GM12891 (cell line): ENCODE measurements at regions not wholly inside any gene's neighbourhood (a gene's known extent, or its start where the extent isn't known, plus 50 kb on each side); places are given as distances from the start of the nearest gene placed in this dataset.

Source experiments
- DNase-seq: peaks from one replicate; pipeline ENCODE4 v3.0.0; 2011; ENCODE audit warnings: low spot score; ENCODE audit not compliant: insufficient read length
- FAIRE-seq: peaks from 2 replicates; lab custom pipeline; 2011; peaks lifted over from hg19 to GRCh38; lab: Jason Lieb, UNC
- PAX5 ChIP-seq: IDR thresholded peaks from 2 replicates; pipeline ENCODE4 v1.6.1; 2011; ENCODE audit warnings: low read length, moderate library complexity, mild to moderate bottlenecking; ENCODE audit not compliant: insufficient read depth, severe bottlenecking
- POLR2A ChIP-seq: IDR thresholded peaks from 2 replicates; pipeline ENCODE4 v1.6.1; 2011; ENCODE audit warnings: low read depth, low read length, control low read depth
- POLR2AphosphoS5 ChIP-seq: IDR thresholded peaks from 2 replicates; pipeline ENCODE4 v1.6.1; 2011; ENCODE audit warnings: low read depth, low read length, control low read depth
- POU2F2 ChIP-seq: IDR thresholded peaks from 2 replicates; pipeline ENCODE4 v1.6.1; 2011; ENCODE audit warnings: low read depth, mild to moderate bottlenecking, control low read depth, low read length, moderate library complexity
- SPI1 ChIP-seq: IDR thresholded peaks from 2 replicates; pipeline ENCODE4 v1.6.1; 2011; ENCODE audit warnings: low read depth, low read length, control low read depth
- TAF1 ChIP-seq: IDR thresholded peaks from 2 replicates; pipeline ENCODE4 v1.6.1; 2011; ENCODE audit warnings: low read depth, low read length, control low read depth

- FAIRE-seq = no peak
- TF ChIP-seq POU2F2 (no peak), SPI1 (no peak), PAX5 (no peak), POLR2AphosphoS5 (no peak), TAF1 (no peak), POLR2A (no peak)
- DNase-seq = no peak
These were observed 1305.5 kb upstream of the TENM4 start for GRCh38 chr11:80746300-80746699.

DNA sequence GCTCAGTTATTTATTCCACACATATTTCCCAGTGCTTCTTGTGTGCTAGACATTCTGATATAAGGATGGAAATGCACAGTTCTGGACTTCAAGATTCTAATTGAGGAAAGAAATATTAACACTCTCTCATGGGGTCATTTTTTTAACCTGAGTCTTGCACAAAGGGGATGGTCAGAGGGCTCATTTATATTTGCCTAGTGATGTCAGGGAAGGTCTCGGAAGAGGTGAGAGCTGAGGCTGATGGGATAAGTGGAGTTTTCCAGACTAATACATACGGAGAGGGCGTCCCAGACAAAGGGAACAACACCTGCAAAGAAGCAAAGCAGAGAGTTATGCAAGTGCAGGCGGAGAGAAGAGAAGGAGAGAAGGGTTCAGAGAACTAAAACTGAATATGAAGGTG is 1304.6 kb upstream of the TENM4 start:
- DNase-seq (no peak), FAIRE-seq (no peak)
- TF ChIP-seq SPI1 = no peak
- TF ChIP-seq POU2F2 = no peak
- TF ChIP-seq TAF1 = no peak
- TF ChIP-seq POLR2AphosphoS5 = no peak
- no peak for TF ChIP-seq POLR2A
- no peak for TF ChIP-seq PAX5

DNA sequence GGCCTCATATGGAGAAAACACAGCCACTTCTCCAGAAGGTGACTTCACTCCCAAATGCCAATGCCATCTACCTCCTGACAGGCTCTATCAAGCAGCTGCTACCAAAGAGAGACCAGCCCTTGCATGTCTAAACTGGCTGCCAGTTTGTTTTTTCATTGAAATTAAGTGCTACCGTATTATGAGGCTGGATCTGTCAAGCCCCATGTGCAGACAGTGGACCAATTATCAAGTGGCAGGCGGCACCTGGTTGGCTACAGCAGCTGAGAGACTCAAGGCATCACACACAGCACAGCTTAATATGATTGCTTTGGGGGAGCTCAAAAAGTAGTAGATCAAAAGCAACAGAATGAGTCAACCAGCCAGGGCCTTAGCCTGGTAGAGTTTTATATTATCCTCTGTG is 1293.0 kb upstream of the TENM4 start:
- no peak for DNase-seq
- TF ChIP-seq PAX5 (no peak), POLR2A (no peak), POLR2AphosphoS5 (no peak), TAF1 (no peak)
- no peak for FAIRE-seq

GRCh38 chr11:80733361-80733760 is 1292.5 kb upstream of the TENM4 start:
- DNase-seq = no peak
- no peak for FAIRE-seq
- TF ChIP-seq POLR2AphosphoS5 = no peak
- TF ChIP-seq PAX5 = no peak
- TF ChIP-seq POU2F2 = no peak
- TF ChIP-seq SPI1 = no peak
- TF ChIP-seq TAF1 = no peak
- TF ChIP-seq POLR2A = no peak

DNA sequence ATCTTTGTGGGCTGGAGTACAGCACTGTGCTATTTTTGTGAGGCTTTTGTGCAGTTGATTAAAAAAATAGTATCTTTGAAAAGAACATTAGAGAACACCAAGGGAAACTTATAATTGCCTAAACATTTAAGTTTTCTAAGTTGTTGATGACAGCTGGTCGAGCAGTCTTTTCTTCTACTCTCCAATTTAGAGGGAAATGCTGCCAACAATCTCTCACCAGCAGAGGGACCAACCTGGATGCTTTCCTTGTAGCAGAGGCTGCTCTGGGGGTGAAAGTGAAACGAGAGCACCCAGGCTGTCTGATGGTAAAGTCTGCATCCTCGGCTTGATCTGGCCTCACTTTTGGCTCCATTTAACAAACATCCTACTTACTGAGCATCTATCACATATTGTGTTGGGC is 1286.5 kb upstream of the TENM4 start:
- no peak for TF ChIP-seq POLR2A
- no peak for TF ChIP-seq POLR2AphosphoS5
- TF ChIP-seq TAF1 = no peak
- no peak for TF ChIP-seq SPI1
- no peak for TF ChIP-seq PAX5
- TF ChIP-seq POU2F2 = no peak
- DNase-seq = no peak
- FAIRE-seq = no peak

- FAIRE-seq (no peak), DNase-seq (no peak)
- TF ChIP-seq PAX5 = no peak
- no peak for TF ChIP-seq TAF1
- TF ChIP-seq SPI1 = peak; percentile 52
- no peak for TF ChIP-seq POLR2AphosphoS5
These were observed 1285.4 kb upstream of the TENM4 start for GRCh38 chr11:80726236-80726635.

DNA sequence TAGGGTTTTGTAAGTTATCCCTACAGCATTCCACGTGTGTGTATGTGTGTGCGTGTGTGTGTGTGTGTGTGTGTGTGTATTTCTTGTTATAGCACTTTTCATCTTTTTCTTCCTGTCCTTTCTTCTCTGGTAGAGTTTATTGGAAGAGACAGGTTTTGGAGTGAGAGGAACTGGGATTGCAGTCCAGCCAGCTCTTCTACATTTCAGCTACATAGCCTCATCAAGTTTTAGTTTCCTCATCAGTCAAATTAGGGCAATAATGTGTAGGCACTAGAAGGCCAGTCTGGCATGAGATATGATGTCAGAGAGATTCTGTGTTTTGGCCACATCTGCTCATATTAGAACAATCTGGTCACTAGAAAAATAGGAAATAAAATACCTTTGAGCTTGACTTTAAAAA is 1283.5 kb upstream of the TENM4 start:
- FAIRE-seq = no peak
- DNase-seq = no peak

DNA sequence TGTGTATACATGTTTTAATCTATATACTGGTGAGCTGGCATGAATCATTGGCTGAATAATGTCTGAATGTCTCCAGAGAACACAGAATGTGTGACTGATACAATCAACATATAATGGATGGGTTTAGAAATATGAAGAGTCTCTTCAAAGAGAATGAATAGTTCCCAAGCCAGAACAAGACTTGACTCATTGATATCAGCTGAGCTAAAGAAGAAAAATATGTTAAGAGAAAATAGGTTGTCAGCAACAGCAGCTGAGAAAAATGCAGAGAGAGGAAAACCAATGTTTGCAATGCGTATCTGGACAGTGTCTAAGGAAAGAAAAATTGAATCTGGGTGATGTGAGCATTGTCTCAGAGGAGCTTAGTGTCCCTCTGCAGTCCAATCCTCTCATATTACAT is 1281.8 kb upstream of the TENM4 start:
- DNase-seq (no peak), FAIRE-seq (no peak)
- no peak for TF ChIP-seq POLR2AphosphoS5
- no peak for TF ChIP-seq TAF1
- TF ChIP-seq PAX5 = no peak
- TF ChIP-seq POLR2A = no peak
- TF ChIP-seq SPI1 = no peak
- TF ChIP-seq POU2F2 = no peak

More for the DNA sequence above, 1283.5 kb upstream of the TENM4 start:
- TF ChIP-seq TAF1 (no peak), SPI1 (no peak), POLR2A (no peak)

DNA sequence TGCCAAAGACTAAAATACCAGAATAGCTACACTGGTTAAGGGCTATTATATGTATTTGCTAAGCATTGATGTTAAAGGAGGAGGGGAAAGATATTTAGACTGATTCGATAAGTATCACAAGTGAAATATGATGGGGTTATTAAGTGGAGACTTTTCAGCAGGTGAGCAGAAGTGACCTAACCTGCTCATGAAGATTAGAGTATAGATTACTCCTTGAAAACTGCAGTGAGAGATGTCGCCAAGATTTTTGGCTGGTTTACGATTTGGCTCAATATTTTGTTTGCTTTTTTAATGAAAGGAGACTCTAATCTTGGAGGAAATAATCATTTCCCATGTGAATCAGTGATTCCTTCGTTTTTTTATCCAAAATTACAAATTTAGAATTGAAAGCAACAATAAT is 1279.5 kb upstream of the TENM4 start:
- DNase-seq (no peak), FAIRE-seq (no peak)
- TF ChIP-seq SPI1 (no peak), TAF1 (no peak), POU2F2 (no peak), POLR2AphosphoS5 (no peak)

GRCh38 chr11:80719292-80719646 is 1278.4 kb upstream of the TENM4 start:
- DNase-seq = no peak
- no peak for FAIRE-seq
- TF ChIP-seq POU2F2 = no peak
- no peak for TF ChIP-seq POLR2AphosphoS5
- no peak for TF ChIP-seq PAX5
- no peak for TF ChIP-seq POLR2A
- no peak for TF ChIP-seq TAF1
- no peak for TF ChIP-seq SPI1
